Panc1 (cell line): ENCODE measurements at regions not wholly inside any gene's neighbourhood (a gene's known extent, or its start where the extent isn't known, plus 50 kb on each side); places are given as distances from the start of the nearest gene placed in this dataset.

ENCODE experiments used
- ATAC-seq: fragments of 200-7000 bp; cut with Tn5 transposase; 2 replicates; pipeline ENCODE4 v1.9.1; 2020; ENCODE audit warnings: mild to moderate bottlenecking, moderate library complexity
- BruUV-seq: library from RNA; stranded (reverse); fragments of 400-500 nt; replicated peaks from 2 replicates; lab custom pipeline; 2021; lab: Mats Ljungman, UMichigan
- CTCF ChIA-PET: fragments of 300-600 bp; sonication (Branson Sonifier 250); formaldehyde crosslinking; loops from one replicate; lab custom pipeline; 2022; ENCODE audit warnings: antibody characterized with exemption; lab: Charles Lee
- POLR2A ChIA-PET: fragments of 300-600 bp; sonication (Branson Sonifier 250); formaldehyde crosslinking; loops from one replicate; lab custom pipeline; 2022; ENCODE audit warnings: antibody characterized with exemption; lab: Charles Lee
- DNase-seq: peaks from one replicate; pipeline ENCODE4 v3.0.0-alpha.2; 2010; ENCODE audit warnings: low read depth, low spot score
- H3K27ac ChIP-seq: 2 replicates; pipeline ENCODE4 v1.5.1; 2011; ENCODE audit warnings: mild to moderate bottlenecking, low read length, inconsistent platforms
- H3K27me3 ChIP-seq: fragments of 200-500 bp; sonication (Bioruptor generic); 2 replicates; pipeline ENCODE4 v1.6.0; 2014; ENCODE audit warnings: low read length, inconsistent platforms; ENCODE audit not compliant: control insufficient read depth, insufficient read depth
- H3K36me3 ChIP-seq: fragments of 200-500 bp; sonication (Bioruptor generic); 2 replicates; pipeline ENCODE4 v1.5.1; 2014; ENCODE audit warnings: inconsistent platforms, mild to moderate bottlenecking, low read length, moderate library complexity; ENCODE audit not compliant: control insufficient read depth, insufficient read depth
- H3K4me1 ChIP-seq: 2 replicates; pipeline ENCODE4 v1.5.1; 2011; ENCODE audit warnings: inconsistent platforms, mild to moderate bottlenecking, low read length, moderate library complexity; ENCODE audit not compliant: control insufficient read depth, insufficient read depth
- H3K4me3 ChIP-seq, 2 experiments: 2 replicates each; pipeline ENCODE4 v1.5.1; 2011 to 2012; ENCODE audit warnings: low read depth in 2 of 2, low read length in 2 of 2, mild to moderate bottlenecking in 2 of 2, inconsistent platforms in 1 of 2, moderate library complexity in 1 of 2
- H3K9me3 ChIP-seq: fragments of 200-500 bp; sonication (Bioruptor generic); 2 replicates; pipeline ENCODE4 v1.5.1; 2014; ENCODE audit warnings: low read depth, mild to moderate bottlenecking, inconsistent platforms, low read length, moderate library complexity; ENCODE audit not compliant: control insufficient read depth, insufficient read depth
- CTCF ChIP-seq: fragments of 450-650 bp; IDR thresholded peaks from 2 replicates; pipeline ENCODE4 v1.5.1; 2017; ENCODE audit warnings: mild to moderate bottlenecking
- POLR2AphosphoS5 ChIP-seq: IDR thresholded peaks from 2 replicates; pipeline ENCODE4 v1.6.1; 2012; ENCODE audit warnings: mild to moderate bottlenecking, low read depth, low read length, moderate library complexity
- SIN3A ChIP-seq: IDR thresholded peaks from 2 replicates; pipeline ENCODE4 v1.6.1; 2012; ENCODE audit warnings: low read depth, mild to moderate bottlenecking, low read length, moderate library complexity, borderline replicate concordance; ENCODE audit not compliant: insufficient read depth
- TCF7L2 ChIP-seq: IDR thresholded peaks from 2 replicates; pipeline ENCODE4 v1.6.1; 2011; ENCODE audit warnings: mild to moderate bottlenecking, low read depth, low read length, inconsistent platforms
- in situ Hi-C: cut with HindIII; loops from 2 replicates; pipeline ENCODE4 v1.10.0; 2016; ENCODE audit warnings: low sequenced_read_pairs, low pct_unique_long_range_greater_than_20kb
- intact Hi-C: fragments of 100-400 bp; cut with micrococcal nuclease; formaldehyde crosslinking; loops from one replicate; pipeline ENCODE4 v1.10.0; 2022; ENCODE audit not compliant: unreplicated experiment
- TF ChIP-seq, protein P1 (sequence below), 2 experiments: IDR thresholded peaks; 2 replicates each; pipeline ENCODE4 v1.6.1; 2011 to 2012; ENCODE audit warnings: low read depth in 2 of 2, control low read depth in 1 of 2, low read length in 1 of 2, mild to moderate bottlenecking in 1 of 2, moderate library complexity in 1 of 2; ENCODE audit not compliant: insufficient read depth in 1 of 2

- in situ Hi-C loops = no loop called here
- no TSS peak for BruUV-seq
- intact Hi-C loops = no loop called here
- ChIA-PET POLR2A (no interaction called here), CTCF (no interaction called here)
- H3K27me3 ChIP-seq = no peaks in the 10 kb centered on the region
- DNase-seq = no peak
- H3K27ac ChIP-seq = no peak overlapping the region
- H3K4me3 ChIP-seq = no peak overlapping the region
- no peaks in the 10 kb centered on the region for H3K4me1 ChIP-seq
- TF ChIP-seq, protein P1, sequence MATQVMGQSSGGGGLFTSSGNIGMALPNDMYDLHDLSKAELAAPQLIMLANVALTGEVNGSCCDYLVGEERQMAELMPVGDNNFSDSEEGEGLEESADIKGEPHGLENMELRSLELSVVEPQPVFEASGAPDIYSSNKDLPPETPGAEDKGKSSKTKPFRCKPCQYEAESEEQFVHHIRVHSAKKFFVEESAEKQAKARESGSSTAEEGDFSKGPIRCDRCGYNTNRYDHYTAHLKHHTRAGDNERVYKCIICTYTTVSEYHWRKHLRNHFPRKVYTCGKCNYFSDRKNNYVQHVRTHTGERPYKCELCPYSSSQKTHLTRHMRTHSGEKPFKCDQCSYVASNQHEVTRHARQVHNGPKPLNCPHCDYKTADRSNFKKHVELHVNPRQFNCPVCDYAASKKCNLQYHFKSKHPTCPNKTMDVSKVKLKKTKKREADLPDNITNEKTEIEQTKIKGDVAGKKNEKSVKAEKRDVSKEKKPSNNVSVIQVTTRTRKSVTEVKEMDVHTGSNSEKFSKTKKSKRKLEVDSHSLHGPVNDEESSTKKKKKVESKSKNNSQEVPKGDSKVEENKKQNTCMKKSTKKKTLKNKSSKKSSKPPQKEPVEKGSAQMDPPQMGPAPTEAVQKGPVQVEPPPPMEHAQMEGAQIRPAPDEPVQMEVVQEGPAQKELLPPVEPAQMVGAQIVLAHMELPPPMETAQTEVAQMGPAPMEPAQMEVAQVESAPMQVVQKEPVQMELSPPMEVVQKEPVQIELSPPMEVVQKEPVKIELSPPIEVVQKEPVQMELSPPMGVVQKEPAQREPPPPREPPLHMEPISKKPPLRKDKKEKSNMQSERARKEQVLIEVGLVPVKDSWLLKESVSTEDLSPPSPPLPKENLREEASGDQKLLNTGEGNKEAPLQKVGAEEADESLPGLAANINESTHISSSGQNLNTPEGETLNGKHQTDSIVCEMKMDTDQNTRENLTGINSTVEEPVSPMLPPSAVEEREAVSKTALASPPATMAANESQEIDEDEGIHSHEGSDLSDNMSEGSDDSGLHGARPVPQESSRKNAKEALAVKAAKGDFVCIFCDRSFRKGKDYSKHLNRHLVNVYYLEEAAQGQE (IDR thresholded peaks at IDR 0.05; ENCODE audit: insufficient read depth in 1 of 2, low read depth in 2 of 2, low read length in 1 of 2) = no peak
- TF ChIP-seq CTCF = no peak
- no peak for TF ChIP-seq SIN3A
- no peak for TF ChIP-seq TCF7L2
- TF ChIP-seq POLR2AphosphoS5 = no peak
- ATAC-seq = no peak
- H3K9me3 ChIP-seq = no peaks in the 10 kb centered on the region
- H3K36me3 ChIP-seq = no peaks in the 10 kb centered on the region
Measured at GRCh38 chr3:18122264-18122663, 302.9 kb downstream of the SATB1 start.

DNA sequence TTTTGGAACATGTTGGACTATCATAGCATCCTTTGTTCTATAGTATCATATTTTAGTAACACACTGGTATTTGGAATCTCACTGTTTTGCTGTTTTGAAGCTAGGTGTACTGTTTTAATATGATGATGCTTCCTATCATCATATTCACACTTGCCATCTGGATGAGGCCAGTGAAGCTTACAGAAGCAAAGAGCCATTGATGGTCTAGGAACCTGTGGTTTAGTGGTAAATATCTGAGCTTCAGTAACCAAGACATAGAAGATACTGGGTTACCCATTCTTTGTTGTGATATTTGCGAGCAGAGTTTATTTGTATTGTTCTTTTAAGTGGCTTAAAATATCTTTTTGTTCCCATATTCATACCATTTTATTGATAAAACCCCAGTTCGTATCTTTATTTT is 304.1 kb downstream of the SATB1 start:
- no peak overlapping the region for H3K4me3 ChIP-seq
- BruUV-seq = no TSS peak
- H3K9me3 ChIP-seq = no peaks in the 10 kb centered on the region
- no peaks in the 10 kb centered on the region for H3K36me3 ChIP-seq
- POLR2A ChIA-PET = no interaction called here
- CTCF ChIA-PET = no interaction called here
- H3K27me3 ChIP-seq = no peaks in the 10 kb centered on the region
- no peak for DNase-seq
- no peak for ATAC-seq
- in situ Hi-C loops (no loop called here), intact Hi-C loops (no loop called here)
- TF ChIP-seq SIN3A (no peak), POLR2AphosphoS5 (no peak), TCF7L2 (no peak), CTCF (no peak)
- TF ChIP-seq, protein P1 (IDR thresholded peaks at IDR 0.05; ENCODE audit: insufficient read depth in 1 of 2, low read depth in 2 of 2, low read length in 1 of 2) = no peak
- no peak overlapping the region for H3K27ac ChIP-seq
- no peaks in the 10 kb centered on the region for H3K4me1 ChIP-seq
